ENCODE measurements at regions not wholly inside any gene's neighbourhood (a gene's known extent, or its start where the extent isn't known, plus 50 kb on each side); places are given as distances from the start of the nearest gene placed in this dataset.
"Not testable (repeated sequence)": the region's sequence is repeated elsewhere in the genome, so short reads cannot be mapped to it uniquely, and the experiment has no call there.

DNA sequence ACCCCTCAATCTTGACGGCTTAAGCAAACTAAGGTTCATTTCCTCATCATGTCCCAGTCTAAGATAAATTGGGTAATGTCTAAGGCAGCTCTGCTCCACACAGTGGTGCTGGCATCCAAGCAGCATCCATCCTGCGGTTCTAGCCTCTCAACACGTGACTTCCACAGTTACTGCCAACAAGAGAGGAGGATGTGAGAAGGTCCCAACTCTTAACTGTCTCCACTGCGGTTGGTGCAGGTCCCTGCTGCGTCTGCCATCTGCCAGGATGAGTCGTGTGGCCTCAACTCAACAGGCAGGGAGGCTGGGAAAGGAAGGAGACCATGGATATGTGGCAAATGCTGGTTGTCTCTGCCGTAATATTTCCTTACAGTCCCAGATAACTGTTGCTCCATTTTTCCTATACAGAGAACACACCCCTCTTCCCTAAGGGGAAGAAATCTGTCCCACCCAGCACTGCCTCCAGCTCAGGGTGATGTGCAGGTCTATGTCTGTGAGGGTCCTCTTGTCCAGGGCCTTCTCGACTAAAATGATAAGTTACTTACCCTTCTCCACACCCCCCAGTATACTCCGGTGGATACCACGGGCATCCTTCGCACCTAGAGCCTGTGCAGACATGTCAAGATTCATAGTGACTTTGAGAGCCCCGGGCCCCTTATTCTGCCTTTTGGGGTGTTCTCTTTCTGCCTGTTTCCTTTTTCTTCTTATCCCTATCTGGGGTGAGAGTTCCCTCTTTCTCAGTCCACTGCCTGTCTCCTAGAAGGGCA is 64.7 kb downstream of the KCNJ18 start:
- H3K9me3 ChIP-seq = no peaks in the 10 kb centered on the region
- H3K36me3 ChIP-seq (replicated peaks in 1 of 2; ENCODE audit: insufficient read depth in 1 of 2, low read depth in 2 of 2) = no peaks in the 10 kb centered on the region
- no peaks in the 10 kb centered on the region for H3K4me1 ChIP-seq
- H3K4me3 ChIP-seq = no peak overlapping the region
- no peak for DNase-seq
- no peak overlapping the region for H3K27ac ChIP-seq
- H3K27me3 ChIP-seq = no peaks in the 10 kb centered on the region
- TF ChIP-seq POLR2A (IDR thresholded peaks at IDR 0.05) = no peak
- TF ChIP-seq, protein P1, sequence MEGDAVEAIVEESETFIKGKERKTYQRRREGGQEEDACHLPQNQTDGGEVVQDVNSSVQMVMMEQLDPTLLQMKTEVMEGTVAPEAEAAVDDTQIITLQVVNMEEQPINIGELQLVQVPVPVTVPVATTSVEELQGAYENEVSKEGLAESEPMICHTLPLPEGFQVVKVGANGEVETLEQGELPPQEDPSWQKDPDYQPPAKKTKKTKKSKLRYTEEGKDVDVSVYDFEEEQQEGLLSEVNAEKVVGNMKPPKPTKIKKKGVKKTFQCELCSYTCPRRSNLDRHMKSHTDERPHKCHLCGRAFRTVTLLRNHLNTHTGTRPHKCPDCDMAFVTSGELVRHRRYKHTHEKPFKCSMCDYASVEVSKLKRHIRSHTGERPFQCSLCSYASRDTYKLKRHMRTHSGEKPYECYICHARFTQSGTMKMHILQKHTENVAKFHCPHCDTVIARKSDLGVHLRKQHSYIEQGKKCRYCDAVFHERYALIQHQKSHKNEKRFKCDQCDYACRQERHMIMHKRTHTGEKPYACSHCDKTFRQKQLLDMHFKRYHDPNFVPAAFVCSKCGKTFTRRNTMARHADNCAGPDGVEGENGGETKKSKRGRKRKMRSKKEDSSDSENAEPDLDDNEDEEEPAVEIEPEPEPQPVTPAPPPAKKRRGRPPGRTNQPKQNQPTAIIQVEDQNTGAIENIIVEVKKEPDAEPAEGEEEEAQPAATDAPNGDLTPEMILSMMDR (IDR thresholded peaks at IDR 0.05) = no peak
- no peak for ATAC-seq
- intact Hi-C loops (cut with DNase I) = no loop called here
- WGBS, 2 donors = 53 to 56% methylated on average over 12 of the region's 12 CpGs

DNA sequence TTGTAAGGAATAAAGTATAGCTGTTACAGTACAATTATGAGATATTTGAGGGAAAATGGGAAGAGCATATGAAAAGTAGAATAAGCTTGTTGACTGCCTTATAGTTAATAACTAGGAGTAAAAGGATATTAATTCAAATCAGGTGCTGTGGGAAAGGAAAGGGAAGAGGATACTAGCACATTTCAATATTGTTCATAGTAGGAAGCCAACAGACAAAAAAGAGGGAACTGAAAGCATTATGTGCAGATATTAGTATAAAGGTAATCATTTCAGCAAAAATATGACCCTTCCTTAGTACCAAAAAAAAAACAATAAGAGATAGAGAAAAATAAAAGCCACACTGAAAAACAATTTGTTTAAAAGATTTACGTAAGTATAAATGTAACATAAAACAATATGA is 67.3 kb downstream of the KCNJ18 start:
- H3K27me3 ChIP-seq; DNase-seq; ATAC-seq; H3K4me3 ChIP-seq; H3K4me1 ChIP-seq; intact Hi-C loops (cut with DNase I); H3K27ac ChIP-seq; H3K36me3 ChIP-seq (replicated peaks in 1 of 2; ENCODE audit: insufficient read depth in 1 of 2, low read depth in 2 of 2); H3K9me3 ChIP-seq: not testable (repeated sequence)
- 56% methylated on average over 1 of the region's 1 CpG; no CpG with 5 or more reads in 1 of the 2 donors for WGBS, 2 donors

GRCh38 chr17:21763738-21764340 is 71.5 kb downstream of the KCNJ18 start:
- H3K36me3 ChIP-seq (replicated peaks in 1 of 2; ENCODE audit: insufficient read depth in 1 of 2, low read depth in 2 of 2); DNase-seq; H3K27ac ChIP-seq; H3K4me3 ChIP-seq; intact Hi-C loops (cut with DNase I); H3K27me3 ChIP-seq; ATAC-seq; H3K9me3 ChIP-seq; H3K4me1 ChIP-seq: not testable (repeated sequence)
- 63 to 73% methylated on average over 25 of the region's 25 CpGs for WGBS, 2 donors

- H3K27me3 ChIP-seq; ATAC-seq; H3K4me3 ChIP-seq; H3K4me1 ChIP-seq; H3K9me3 ChIP-seq; intact Hi-C loops (cut with DNase I); H3K36me3 ChIP-seq (replicated peaks in 1 of 2; ENCODE audit: insufficient read depth in 1 of 2, low read depth in 2 of 2); DNase-seq; H3K27ac ChIP-seq: not testable (repeated sequence)
- WGBS, 2 donors = 50 to 53% methylated on average over 11 of the region's 11 CpGs
Measured at GRCh38 chr17:21765651-21766290, 73.4 kb downstream of the KCNJ18 start.

DNA sequence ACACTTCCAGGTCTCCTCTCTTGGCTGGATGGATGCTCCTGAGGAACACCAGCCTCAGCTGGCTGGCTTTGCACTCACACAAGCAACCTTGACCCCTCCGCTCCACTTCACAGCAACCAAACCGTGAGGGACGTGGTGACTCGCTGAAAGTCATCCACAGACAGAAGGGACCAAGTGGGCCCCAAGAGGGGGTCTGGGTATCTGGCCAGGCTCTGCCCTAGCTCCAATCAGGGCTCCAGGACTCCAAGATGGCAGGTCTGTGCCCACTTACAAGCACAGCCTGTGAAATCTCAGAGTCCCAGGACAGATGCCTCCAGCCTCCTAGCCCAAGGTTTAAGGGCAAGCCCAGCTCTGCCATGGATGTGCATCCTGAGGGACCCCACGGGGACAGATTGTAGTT is 74.2 kb downstream of the KCNJ18 start:
- H3K4me3 ChIP-seq; ATAC-seq; intact Hi-C loops (cut with DNase I); H3K27me3 ChIP-seq; H3K36me3 ChIP-seq (replicated peaks in 1 of 2; ENCODE audit: insufficient read depth in 1 of 2, low read depth in 2 of 2); DNase-seq; H3K27ac ChIP-seq; H3K9me3 ChIP-seq; H3K4me1 ChIP-seq: not testable (repeated sequence)
- WGBS, 2 donors = 95% methylated on average over 4 of the region's 5 CpGs; no CpG with 5 or more reads in 1 of the 2 donors

- DNase-seq; H3K4me3 ChIP-seq; H3K27me3 ChIP-seq; H3K27ac ChIP-seq; intact Hi-C loops (cut with DNase I); H3K9me3 ChIP-seq; H3K36me3 ChIP-seq (replicated peaks in 1 of 2; ENCODE audit: insufficient read depth in 1 of 2, low read depth in 2 of 2); ATAC-seq; H3K4me1 ChIP-seq: not testable (repeated sequence)
- 52% methylated on average over 7 of the region's 7 CpGs for WGBS, 2 donors
Measured at GRCh38 chr17:21767162-21768156, 75.1 kb downstream of the KCNJ18 start.

DNA sequence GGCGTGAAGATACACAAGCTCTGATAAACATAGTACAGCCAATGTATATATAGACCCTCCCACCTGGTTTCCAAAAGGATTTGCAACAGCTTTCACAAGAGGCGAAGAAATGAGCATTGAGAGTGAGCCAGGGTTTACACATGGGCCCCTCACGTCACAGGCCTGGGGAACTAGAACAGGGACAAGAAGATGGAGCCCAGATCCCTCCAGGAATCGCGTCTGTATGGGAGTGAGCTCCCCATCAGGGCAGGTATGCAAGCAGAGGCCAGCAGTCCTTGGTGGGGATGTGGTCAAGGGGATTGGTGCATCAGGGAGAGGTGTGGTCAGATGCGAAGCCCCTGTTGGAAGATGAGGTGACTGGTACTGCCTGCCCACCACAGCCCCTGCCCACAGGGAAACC is 75.9 kb downstream of the KCNJ18 start:
- H3K27ac ChIP-seq; H3K27me3 ChIP-seq; H3K4me1 ChIP-seq; H3K4me3 ChIP-seq; intact Hi-C loops (cut with DNase I); H3K9me3 ChIP-seq; DNase-seq; H3K36me3 ChIP-seq (replicated peaks in 1 of 2; ENCODE audit: insufficient read depth in 1 of 2, low read depth in 2 of 2); ATAC-seq: not testable (repeated sequence)
- WGBS, 2 donors = 27 to 36% methylated on average over 5 to 6 of the region's 6 CpGs

DNA sequence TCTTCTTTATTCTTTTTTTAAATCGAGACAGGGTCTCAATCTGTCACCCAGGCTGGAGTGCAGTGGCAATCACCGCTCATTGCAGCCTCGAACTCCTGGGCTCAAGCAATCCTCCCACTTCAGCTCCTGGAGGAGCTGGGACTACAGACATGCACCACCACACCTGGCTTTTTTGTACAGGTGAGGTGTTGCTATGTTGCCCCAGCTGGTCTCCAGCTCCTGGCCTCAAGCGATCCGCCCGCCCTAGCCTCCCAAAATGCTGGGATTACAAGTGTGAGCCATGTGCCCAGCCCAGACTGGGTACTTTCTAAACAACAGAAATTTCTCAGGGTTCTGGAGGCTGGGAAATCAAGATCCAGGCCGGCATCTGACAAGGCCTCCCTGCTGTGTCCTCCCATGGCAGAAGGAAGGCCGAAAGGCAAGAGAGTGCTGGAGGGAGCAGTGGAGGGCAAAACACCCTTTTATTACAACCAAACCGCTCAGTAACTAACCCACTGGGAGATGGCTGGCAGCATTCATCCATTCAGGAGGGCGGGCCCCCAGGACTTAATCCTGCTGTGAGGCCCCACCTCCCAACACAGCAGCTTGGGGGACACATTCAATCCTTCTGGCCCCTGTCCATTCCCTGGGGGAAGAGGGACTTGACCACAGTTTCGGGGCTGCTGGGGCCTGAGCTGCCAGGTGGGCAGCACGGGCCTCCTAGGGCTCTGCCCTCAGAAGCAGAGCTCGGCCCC is 76.6 kb downstream of the KCNJ18 start:
- H3K36me3 ChIP-seq (replicated peaks in 1 of 2; ENCODE audit: insufficient read depth in 1 of 2, low read depth in 2 of 2); H3K27me3 ChIP-seq; H3K27ac ChIP-seq; H3K4me3 ChIP-seq; DNase-seq; intact Hi-C loops (cut with DNase I); ATAC-seq; H3K9me3 ChIP-seq; H3K4me1 ChIP-seq: not testable (repeated sequence)
- WGBS, 2 donors = 59 to 60% methylated on average over 13 of the region's 13 CpGs

- H3K4me3 ChIP-seq; H3K27ac ChIP-seq; H3K27me3 ChIP-seq; DNase-seq; H3K9me3 ChIP-seq; ATAC-seq; intact Hi-C loops (cut with DNase I); H3K4me1 ChIP-seq; H3K36me3 ChIP-seq (replicated peaks in 1 of 2; ENCODE audit: insufficient read depth in 1 of 2, low read depth in 2 of 2): not testable (repeated sequence)
- WGBS, 2 donors = 84 to 86% methylated on average over 15 to 16 of the region's 16 CpGs
Measured at GRCh38 chr17:21769781-21770180, 77.5 kb downstream of the KCNJ18 start.
